ENCODE measurements at regions not wholly inside any gene's neighbourhood (a gene's known extent, or its start where the extent isn't known, plus 50 kb on each side); places are given as distances from the start of the nearest gene placed in this dataset.
"Not testable (repeated sequence)": the region's sequence is repeated elsewhere in the genome, so short reads cannot be mapped to it uniquely, and the experiment has no call there.

DNA sequence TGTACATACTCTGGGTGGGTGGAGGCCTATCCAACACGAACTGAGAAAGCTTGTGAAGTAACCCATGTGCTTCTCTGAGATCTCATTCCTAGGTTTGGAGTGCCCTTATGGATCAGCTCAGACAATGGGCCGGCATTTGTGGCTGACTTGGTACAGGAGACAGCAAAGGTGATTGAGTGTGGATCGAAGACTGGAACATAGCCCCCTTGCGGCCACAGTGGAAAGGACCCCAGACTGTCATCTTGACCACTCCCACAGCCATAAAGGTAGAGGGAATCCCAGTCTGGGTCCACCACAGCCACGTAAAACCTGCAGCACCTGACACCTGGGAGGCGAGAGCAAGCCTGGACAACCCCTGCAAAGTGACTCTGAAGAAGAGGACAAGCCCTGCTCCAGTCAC is 598.0 kb upstream of the AADAT start:
- DNase-seq = no peak
- H3K9me3 Mint-ChIP-seq = peaks cover 13% of the 10 kb centered on the region
- ATAC-seq = no peak
- H3K36me3 Mint-ChIP-seq (ENCODE audit: insufficient read depth) = no peaks in the 10 kb centered on the region
- no peak overlapping the region for H3K4me3 Mint-ChIP-seq
- no peaks in the 10 kb centered on the region for H3K4me1 Mint-ChIP-seq (ENCODE audit: low read depth)
- H3K27me3 Mint-ChIP-seq (ENCODE audit: low read depth) = no peaks in the 10 kb centered on the region

DNA sequence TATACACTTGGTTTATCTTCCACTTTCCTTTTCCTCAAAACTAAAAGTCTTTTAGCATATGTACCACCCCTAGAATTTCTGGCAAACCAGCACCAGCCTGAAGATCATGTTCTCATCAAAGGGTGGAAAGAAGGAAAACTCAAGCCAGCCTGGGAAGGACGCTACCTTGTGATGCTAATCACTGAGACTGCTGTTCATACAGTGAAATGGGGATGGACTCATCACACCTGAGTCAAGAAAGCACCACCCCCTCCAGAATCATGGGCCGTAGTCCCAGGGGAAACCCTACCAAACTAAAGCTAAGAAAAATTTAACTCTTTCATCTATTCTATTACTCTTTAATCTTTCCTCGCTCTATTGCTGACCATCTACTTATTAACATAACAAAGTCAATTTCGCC is 595.9 kb upstream of the AADAT start:
- H3K9me3 Mint-ChIP-seq = peaks cover 13% of the 10 kb centered on the region
- H3K36me3 Mint-ChIP-seq (ENCODE audit: insufficient read depth); DNase-seq; H3K27me3 Mint-ChIP-seq (ENCODE audit: low read depth); ATAC-seq; H3K4me3 Mint-ChIP-seq; H3K4me1 Mint-ChIP-seq (ENCODE audit: low read depth): not testable (repeated sequence)

DNA sequence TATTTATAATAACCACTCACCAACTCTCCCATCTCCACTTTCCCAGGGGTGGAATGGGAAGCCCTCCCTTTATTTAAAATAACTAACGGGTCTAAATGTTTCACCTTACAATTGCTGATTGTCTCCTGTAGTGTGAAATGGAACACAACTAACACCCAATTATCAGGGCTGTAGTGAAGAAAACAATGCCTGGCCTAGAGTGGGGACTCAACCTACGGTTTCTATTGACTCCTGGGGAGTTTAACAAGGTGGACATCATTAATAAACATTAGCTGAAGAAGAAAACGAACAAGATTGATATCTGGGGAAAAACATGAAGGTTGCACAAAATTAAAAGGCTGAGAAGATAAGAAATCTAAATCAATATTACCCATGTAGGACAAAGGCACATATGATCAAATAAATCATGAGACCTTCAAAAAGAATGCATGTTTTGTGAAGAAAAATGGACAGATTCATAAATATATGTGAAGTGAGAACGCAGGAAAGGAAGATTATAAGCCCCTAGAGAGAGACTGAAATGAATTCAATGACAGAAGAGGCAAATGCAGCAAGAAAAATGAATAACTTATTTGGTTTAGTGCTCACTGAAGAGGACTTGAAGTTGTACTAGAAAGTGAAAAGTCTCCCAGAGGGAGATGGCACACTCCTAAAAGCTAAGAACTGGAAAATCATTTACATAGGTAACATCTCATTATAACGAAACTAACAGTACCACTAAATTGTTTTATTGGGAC is 593.0 kb upstream of the AADAT start:
- H3K27me3 Mint-ChIP-seq (ENCODE audit: low read depth) = no peaks in the 10 kb centered on the region
- H3K36me3 Mint-ChIP-seq (ENCODE audit: insufficient read depth) = no peaks in the 10 kb centered on the region
- H3K9me3 Mint-ChIP-seq = peaks cover 21% of the 10 kb centered on the region
- ATAC-seq (no peak), DNase-seq (no peak)
- H3K4me1 Mint-ChIP-seq (ENCODE audit: low read depth) = no peaks in the 10 kb centered on the region
- no peak overlapping the region for H3K4me3 Mint-ChIP-seq

DNA sequence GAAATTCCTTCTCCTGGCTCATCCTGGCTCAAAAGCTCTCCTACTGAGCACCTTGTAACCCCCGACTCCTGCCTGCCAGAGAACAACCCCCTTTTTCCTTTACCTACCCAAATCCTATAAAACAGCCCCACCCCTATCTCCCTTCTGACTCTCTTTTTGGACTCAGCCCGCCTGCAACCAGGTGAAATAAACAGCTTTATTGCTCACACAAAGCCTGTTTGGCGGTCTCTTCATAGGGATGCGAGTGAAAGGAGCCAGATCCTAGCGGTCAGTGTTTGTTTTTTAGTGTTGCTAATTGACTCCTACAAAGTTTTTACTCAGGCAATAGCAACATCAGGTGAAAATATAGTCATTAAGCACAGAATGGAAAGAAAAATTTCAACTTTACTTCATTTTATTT is 592.3 kb upstream of the AADAT start:
- not testable (repeated sequence) for DNase-seq; H3K4me1 Mint-ChIP-seq (ENCODE audit: low read depth); H3K36me3 Mint-ChIP-seq (ENCODE audit: insufficient read depth); ATAC-seq; H3K27me3 Mint-ChIP-seq (ENCODE audit: low read depth); H3K4me3 Mint-ChIP-seq
- H3K9me3 Mint-ChIP-seq = peaks cover 20% of the 10 kb centered on the region

DNA sequence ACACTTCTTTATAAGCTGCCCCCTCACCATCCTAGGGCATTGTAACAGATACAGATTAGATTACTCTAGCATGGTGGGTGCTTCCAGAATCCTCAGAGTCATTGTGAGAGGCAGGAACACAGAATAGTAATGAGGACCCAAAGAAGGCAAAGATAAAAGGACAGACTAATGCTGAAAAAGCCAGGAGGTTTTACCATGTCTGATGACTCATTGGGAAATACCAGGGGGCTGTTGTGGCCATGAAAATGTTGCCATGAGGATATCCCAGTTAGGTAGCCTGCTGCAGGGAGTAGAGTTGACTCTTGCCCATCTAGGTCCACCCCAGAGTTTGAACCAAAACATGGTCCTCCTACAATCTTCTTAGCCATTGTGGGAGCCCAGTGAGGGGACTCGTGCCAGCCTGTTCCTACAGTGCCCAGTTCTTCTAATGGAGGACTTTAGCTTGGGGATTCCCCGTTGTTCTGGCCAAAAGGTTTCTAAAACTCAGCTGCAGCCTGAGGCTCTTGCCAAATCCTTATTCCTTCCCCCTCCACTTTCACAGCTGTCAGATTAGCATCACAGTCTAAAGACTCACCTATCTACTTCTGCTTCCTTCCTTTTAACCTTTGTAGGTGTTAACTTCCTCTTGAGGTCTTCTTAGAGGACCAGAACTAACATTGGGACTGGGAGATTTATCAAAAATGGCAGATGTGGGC is 586.0 kb upstream of the AADAT start:
- Mint-ChIP-seq H3K27me3 (ENCODE audit: low read depth) (no peaks in the 10 kb centered on the region), H3K4me1 (ENCODE audit: low read depth) (no peaks in the 10 kb centered on the region), H3K4me3 (no peak overlapping the region), H3K9me3 (peaks cover 12% of the 10 kb centered on the region), H3K36me3 (ENCODE audit: insufficient read depth) (no peaks in the 10 kb centered on the region)
- ATAC-seq = no peak
- DNase-seq = no peak

DNA sequence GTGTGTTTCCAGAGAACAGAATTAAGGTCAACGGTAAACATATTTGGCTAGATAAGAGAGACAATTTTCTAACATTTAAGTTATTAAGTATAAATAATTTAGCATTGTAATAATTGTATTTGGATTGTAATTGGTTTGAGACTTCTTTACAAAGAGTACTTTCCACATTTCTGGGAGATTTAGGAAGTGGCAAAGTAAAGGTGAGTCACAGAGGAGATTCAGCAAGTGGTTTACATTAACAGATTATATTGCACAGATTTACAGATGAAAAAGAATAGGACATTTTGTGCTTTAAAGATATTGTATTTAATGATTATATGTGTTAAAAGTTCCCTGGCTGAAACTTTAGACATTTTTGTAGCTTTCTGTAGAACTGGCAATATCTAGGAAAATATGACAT is 584.4 kb upstream of the AADAT start:
- DNase-seq (no peak), ATAC-seq (no peak)
- H3K36me3 Mint-ChIP-seq (ENCODE audit: insufficient read depth) = no peaks in the 10 kb centered on the region
- peaks cover 10% of the 10 kb centered on the region for H3K9me3 Mint-ChIP-seq
- H3K4me1 Mint-ChIP-seq (ENCODE audit: low read depth) = no peaks in the 10 kb centered on the region
- no peak overlapping the region for H3K4me3 Mint-ChIP-seq
- H3K27me3 Mint-ChIP-seq (ENCODE audit: low read depth) = no peaks in the 10 kb centered on the region

DNA sequence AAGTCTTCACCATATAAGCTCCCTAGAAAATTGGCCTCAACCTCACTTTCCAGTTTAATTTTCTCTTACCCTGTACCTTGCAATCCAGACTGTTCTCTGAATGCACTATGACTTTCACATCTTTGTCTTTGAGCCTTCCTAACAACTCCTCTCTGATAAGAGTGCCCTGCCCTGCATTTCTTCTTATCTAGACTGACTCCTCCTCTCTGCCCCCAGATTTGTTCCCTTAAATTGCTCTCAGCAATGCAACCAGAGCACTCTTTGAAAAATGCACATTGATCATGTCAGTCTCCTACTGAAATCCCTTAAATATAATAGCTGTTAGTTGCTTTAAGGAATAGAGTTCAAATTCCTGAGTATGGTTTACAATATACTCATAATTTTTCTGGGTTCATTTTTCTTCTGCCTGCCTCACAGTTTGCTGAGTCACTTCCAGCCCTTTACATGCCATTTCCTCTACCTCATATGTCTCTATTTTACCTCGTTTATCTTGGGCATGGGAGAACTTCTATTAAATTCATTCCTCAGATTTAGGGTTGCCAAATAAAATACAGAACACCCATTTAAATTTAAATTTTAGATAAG is 582.7 kb upstream of the AADAT start:
- Mint-ChIP-seq H3K36me3 (ENCODE audit: insufficient read depth) (no peaks in the 10 kb centered on the region), H3K27me3 (ENCODE audit: low read depth) (no peaks in the 10 kb centered on the region), H3K4me3 (no peak overlapping the region), H3K9me3 (peaks cover 4% of the 10 kb centered on the region), H3K4me1 (ENCODE audit: low read depth) (no peaks in the 10 kb centered on the region)
- DNase-seq = no peak
- ATAC-seq = no peak

DNA sequence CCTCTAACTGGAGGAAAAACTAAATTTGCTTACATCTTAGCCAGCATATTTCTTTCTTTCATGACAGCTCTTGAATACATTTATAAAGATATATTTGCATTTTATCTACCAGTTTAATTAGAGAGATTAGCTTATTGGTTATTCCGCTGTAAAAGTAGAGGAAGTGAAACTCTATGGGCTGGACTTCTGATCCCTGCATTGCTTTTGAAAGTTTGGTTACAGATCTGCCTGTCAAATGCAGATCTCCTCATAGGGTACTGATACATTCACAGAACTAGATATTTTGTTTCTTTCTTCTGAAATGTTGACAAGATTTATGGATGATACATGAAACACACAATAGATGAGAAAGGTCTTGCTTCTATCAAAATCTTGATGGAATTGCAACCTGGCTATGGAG is 581.4 kb upstream of the AADAT start:
- ATAC-seq = no peak
- H3K4me3 Mint-ChIP-seq = no peak overlapping the region
- no peaks in the 10 kb centered on the region for H3K4me1 Mint-ChIP-seq (ENCODE audit: low read depth)
- DNase-seq = no peak
- H3K9me3 Mint-ChIP-seq = peaks cover 11% of the 10 kb centered on the region
- no peaks in the 10 kb centered on the region for H3K27me3 Mint-ChIP-seq (ENCODE audit: low read depth)
- H3K36me3 Mint-ChIP-seq (ENCODE audit: insufficient read depth) = no peaks in the 10 kb centered on the region

DNA sequence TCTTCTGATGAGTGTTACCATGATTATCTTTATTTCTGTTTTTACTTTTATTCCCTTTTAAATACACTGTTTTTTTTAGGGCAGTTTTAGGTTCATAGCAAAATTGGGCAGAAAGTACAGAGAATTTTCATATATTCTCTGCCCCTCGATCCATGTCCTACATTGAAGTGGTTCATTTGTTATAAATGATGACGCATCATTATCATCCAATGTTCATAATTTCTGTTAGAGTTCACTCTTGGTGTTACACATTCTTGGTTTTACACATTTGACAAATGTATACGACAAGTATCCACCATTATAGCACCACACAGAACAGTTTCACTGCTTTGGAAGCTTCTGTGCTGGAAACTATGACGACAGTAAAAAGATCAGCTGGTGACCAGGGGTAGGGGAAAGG is 578.1 kb upstream of the AADAT start:
- H3K4me3 Mint-ChIP-seq = no peak overlapping the region
- no peaks in the 10 kb centered on the region for H3K4me1 Mint-ChIP-seq (ENCODE audit: low read depth)
- H3K36me3 Mint-ChIP-seq (ENCODE audit: insufficient read depth) = no peaks in the 10 kb centered on the region
- no peak for ATAC-seq
- no peaks in the 10 kb centered on the region for H3K27me3 Mint-ChIP-seq (ENCODE audit: low read depth)
- no peak for DNase-seq
- peaks cover 15% of the 10 kb centered on the region for H3K9me3 Mint-ChIP-seq

DNA sequence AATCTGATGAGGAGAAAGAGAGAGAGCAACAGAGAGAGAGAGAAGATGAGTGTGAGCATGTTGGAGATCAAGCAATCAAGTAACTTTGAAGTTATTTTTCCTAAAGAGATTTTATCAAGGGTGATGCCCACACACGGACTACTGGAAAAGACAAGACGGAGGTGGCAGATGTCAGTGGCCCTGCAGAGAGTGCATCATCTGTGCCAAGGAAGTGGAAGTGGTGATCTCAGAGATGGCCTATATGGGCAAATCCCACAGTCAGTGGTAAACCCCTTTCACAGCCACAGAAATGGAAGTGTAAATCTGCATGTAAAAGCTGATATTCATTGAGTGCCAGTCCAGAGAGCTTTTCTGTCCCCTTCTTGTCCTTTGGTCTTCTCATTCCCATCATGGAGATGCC is 577.2 kb upstream of the AADAT start:
- no peaks in the 10 kb centered on the region for H3K4me1 Mint-ChIP-seq (ENCODE audit: low read depth)
- no peaks in the 10 kb centered on the region for H3K36me3 Mint-ChIP-seq (ENCODE audit: insufficient read depth)
- H3K4me3 Mint-ChIP-seq = no peak overlapping the region
- H3K9me3 Mint-ChIP-seq = peaks cover 11% of the 10 kb centered on the region
- ATAC-seq = no peak
- H3K27me3 Mint-ChIP-seq (ENCODE audit: low read depth) = no peaks in the 10 kb centered on the region
- no peak for DNase-seq

DNA sequence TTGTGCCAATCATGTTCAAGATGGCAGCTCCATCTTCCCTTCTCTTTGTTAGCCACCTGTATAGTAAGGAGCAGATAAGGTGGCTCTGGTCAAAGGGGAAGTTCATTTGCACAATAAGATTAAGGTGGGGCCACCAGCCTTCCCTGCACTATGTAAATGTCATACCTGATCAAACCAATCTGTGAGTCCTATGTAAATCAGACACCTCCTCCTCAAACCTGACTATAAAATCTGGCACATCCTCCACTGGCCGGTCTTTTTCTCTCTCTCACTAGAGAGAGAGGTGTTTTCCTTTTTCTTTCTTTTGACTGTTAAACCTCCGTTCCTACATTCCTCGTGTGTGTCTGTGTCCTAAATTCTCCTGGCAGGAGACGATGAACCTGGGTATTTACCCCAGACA is 572.5 kb upstream of the AADAT start:
- Mint-ChIP-seq H3K36me3 (ENCODE audit: insufficient read depth) (no peaks in the 10 kb centered on the region), H3K4me1 (ENCODE audit: low read depth) (no peaks in the 10 kb centered on the region), H3K9me3 (peaks cover 11% of the 10 kb centered on the region), H3K27me3 (ENCODE audit: low read depth) (no peaks in the 10 kb centered on the region), H3K4me3 (no peak overlapping the region)
- DNase-seq (no peak), ATAC-seq (no peak)

DNA sequence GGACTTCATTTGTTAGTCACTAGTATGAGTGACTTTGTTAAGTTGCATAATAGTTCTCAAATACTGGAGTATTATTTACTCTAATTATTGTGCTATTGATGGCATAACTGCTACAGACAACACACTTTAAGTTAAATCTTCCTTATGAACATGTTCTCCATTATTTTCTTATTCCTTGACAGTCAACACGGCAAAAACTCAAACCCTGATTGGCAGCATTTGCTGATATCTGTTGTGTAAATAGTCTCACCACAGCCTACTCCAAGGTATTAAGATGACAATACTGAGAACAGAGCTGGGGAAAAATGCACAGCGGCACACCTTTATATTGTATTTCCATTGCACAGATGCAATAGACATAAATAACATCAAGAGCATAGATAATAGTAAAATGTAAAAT is 568.0 kb upstream of the AADAT start:
- H3K9me3 Mint-ChIP-seq = peaks cover 5% of the 10 kb centered on the region
- H3K4me1 Mint-ChIP-seq (ENCODE audit: low read depth) = no peaks in the 10 kb centered on the region
- no peaks in the 10 kb centered on the region for H3K36me3 Mint-ChIP-seq (ENCODE audit: insufficient read depth)
- no peak overlapping the region for H3K4me3 Mint-ChIP-seq
- ATAC-seq = no peak
- DNase-seq = no peak
- no peaks in the 10 kb centered on the region for H3K27me3 Mint-ChIP-seq (ENCODE audit: low read depth)

DNA sequence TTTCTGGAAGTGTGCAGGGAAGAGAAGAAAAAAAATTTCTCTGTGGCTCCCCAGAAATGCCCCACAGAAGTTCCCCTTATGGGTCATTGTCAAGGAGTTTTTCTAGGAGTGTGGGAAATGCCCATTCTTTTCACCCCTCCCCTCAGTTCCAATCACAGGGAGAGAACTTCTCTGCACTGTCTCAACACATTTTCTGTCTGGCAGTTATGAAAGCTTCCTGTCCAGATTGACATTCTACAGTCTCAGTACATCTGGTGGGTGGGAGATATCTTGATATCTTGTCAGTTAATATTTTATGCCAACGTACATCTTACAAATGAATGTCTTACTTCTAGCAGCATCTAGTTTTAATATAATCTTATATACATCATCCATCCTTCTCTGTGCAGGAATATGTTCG is 566.8 kb upstream of the AADAT start:
- ATAC-seq = no peak
- Mint-ChIP-seq H3K4me3 (no peak overlapping the region), H3K9me3 (peaks cover 5% of the 10 kb centered on the region), H3K4me1 (ENCODE audit: low read depth) (no peaks in the 10 kb centered on the region), H3K27me3 (ENCODE audit: low read depth) (no peaks in the 10 kb centered on the region), H3K36me3 (ENCODE audit: insufficient read depth) (no peaks in the 10 kb centered on the region)
- DNase-seq = no peak

DNA sequence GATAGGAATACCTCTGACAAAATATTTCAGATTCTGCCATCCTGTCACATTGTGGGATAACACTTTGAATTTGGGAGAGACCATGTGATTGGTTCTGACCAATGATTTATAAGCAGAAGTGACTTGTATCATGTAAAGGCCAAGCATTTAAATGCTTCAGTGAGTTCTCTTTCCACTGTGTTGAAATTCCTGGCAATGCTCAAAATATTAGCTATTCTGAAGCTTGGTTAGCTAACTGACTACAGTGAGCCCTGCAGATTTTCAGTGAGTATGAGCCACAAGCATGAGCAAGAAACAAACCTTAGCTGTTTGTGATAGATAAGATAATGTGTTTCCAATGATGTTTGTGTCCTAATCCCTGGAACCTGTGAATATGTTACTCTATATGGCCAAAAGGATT is 562.8 kb upstream of the AADAT start:
- peaks cover 5% of the 10 kb centered on the region for H3K9me3 Mint-ChIP-seq
- no peaks in the 10 kb centered on the region for H3K4me1 Mint-ChIP-seq (ENCODE audit: low read depth)
- no peaks in the 10 kb centered on the region for H3K36me3 Mint-ChIP-seq (ENCODE audit: insufficient read depth)
- DNase-seq (no peak), ATAC-seq (no peak)
- H3K27me3 Mint-ChIP-seq (ENCODE audit: low read depth) = no peaks in the 10 kb centered on the region
- no peak overlapping the region for H3K4me3 Mint-ChIP-seq

DNA sequence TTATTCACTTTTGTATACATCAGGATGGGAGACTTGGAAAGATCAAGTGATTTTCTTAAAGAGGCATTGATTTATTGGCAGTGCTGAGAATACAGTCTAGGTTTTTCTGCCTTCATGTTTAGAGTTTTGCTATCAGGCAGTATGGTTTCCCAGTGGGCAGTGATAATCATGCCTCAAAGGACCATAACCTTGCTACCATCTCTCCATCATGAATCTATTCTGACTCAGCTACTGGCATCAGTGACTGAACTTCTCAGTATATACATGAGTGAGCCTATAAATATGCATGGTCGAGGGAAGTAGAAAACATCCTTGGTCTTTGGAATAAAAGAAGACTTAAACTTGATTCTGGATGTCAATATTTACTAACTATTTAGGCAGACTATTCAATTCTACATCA is 562.0 kb upstream of the AADAT start:
- ATAC-seq (no peak), DNase-seq (no peak)
- Mint-ChIP-seq H3K4me1 (ENCODE audit: low read depth) (no peaks in the 10 kb centered on the region), H3K9me3 (peaks cover 5% of the 10 kb centered on the region), H3K36me3 (ENCODE audit: insufficient read depth) (no peaks in the 10 kb centered on the region), H3K4me3 (no peak overlapping the region), H3K27me3 (ENCODE audit: low read depth) (no peaks in the 10 kb centered on the region)
